Immature natural killer cell (primary cell): ENCODE measurements at regions not wholly inside any gene's neighbourhood (a gene's known extent, or its start where the extent isn't known, plus 50 kb on each side); places are given as distances from the start of the nearest gene placed in this dataset.

Experiments
- DNase-seq, 3 donors: peaks; one replicate each; pipeline ENCODE4 v3.0.0; 2022; ENCODE audit warnings: mixed read lengths in 1 of 3
- H3K27ac Mint-ChIP-seq, 6 donors: one replicate each; pipeline ENCODE4 v1.8.0; 2020; ENCODE audit warnings: mixed read lengths in 6 of 6, mild to moderate bottlenecking in 5 of 6, inconsistent platforms in 4 of 6, moderate library complexity in 3 of 6
- H3K27me3 Mint-ChIP-seq, 3 donors: one replicate each; pipeline ENCODE4 v1.8.0; 2020 to 2021; ENCODE audit warnings: low read depth in 3 of 3, mild to moderate bottlenecking in 3 of 3, mixed read lengths in 3 of 3, moderate library complexity in 3 of 3, inconsistent platforms in 1 of 3
- H3K36me3 Mint-ChIP-seq, 3 donors: one replicate each; pipeline ENCODE4 v1.8.0; 2020; ENCODE audit warnings: mixed read lengths in 3 of 3, inconsistent platforms in 2 of 3, mild to moderate bottlenecking in 2 of 3
- H3K4me1 Mint-ChIP-seq, 2 donors: one replicate each; pipeline ENCODE4 v1.8.0; 2020; ENCODE audit warnings: inconsistent platforms in 2 of 2, mild to moderate bottlenecking in 2 of 2, mixed read lengths in 2 of 2, moderate library complexity in 1 of 2
- H3K4me3 Mint-ChIP-seq, 5 donors: one replicate each; pipeline ENCODE4 v1.8.0; 2020; ENCODE audit warnings: mild to moderate bottlenecking in 5 of 5, mixed read lengths in 5 of 5, inconsistent platforms in 3 of 5, moderate library complexity in 3 of 5
- H3K9me3 Mint-ChIP-seq, 6 donors: one replicate each; pipeline ENCODE4 v1.8.0; 2020; ENCODE audit warnings: mild to moderate bottlenecking in 6 of 6, mixed read lengths in 6 of 6, inconsistent platforms in 4 of 6, moderate library complexity in 3 of 6

DNA sequence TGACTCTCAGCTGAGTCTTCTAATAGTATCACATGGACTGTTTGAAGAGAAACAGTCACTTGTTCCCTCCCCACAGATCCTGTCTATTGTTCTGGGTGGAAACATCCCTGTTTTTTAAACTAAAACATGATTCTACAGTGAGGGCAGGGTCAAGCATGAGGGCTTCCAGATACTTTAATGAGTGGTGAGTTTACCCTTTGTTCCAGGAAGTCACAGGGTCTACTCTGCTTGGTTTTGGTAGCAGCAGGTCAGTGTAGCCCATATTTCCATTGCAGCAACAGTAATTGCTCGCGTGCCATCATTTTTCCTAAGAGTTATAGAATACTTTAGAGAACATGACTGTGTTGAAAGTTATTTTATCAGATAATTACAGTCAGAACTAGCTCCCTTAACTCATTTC lies 87.4 kb downstream of the ZNF732 start:
- H3K4me3 Mint-ChIP-seq, result no peak overlapping the region

DNA sequence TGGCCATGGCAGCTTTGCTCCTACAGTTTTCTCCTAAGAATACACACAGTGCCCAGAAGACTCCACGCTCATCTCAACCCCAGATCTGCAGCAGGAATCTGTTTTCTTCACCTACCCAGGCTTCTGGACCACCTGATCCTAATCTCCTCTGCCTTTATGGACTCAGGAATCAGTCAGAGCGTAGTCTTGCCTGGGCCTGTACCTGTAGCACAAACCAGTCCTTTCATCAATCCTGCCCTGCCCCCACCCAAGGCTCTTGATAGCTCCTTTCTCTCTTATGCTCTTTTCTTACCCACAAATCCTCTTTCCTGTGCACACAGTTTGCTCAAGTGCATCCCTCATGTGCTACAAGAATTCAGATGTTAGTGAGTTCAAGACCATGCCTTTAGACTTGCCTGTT lies 89.7 kb downstream of the ZNF718 start:
- H3K4me3 Mint-ChIP-seq, result peak overlapping the region; percentile 82 to 90 (median 85)
- peaks cover 65 to 94% of the 10 kb centered on the region in 2 donors for H3K4me1 Mint-ChIP-seq
- peaks cover 5 to 27% (median 14%) of the 10 kb centered on the region in 3 donors for H3K36me3 Mint-ChIP-seq
- peaks cover 0 to 9% (median 1%) of the 10 kb centered on the region in 6 donors for H3K9me3 Mint-ChIP-seq
- peaks cover 2 to 3% (median 2%) of the 10 kb centered on the region in 3 donors for H3K27me3 Mint-ChIP-seq
- H3K27ac Mint-ChIP-seq, result peak overlapping the region in 5 of 6 donors; percentile 52 to 75 (median 64)
- DNase-seq, result no peak

More for the DNA sequence above, 87.4 kb downstream of the ZNF732 start:
- Mint-ChIP-seq H3K36me3 (peaks cover 5 to 30% (median 21%) of the 10 kb centered on the region in 3 donors), H3K4me1 (peaks cover 34 to 58% of the 10 kb centered on the region in 2 donors), H3K9me3 (peaks cover 0 to 4% (median 1%) of the 10 kb centered on the region in 6 donors), H3K27me3 (peaks cover 2 to 5% (median 2%) of the 10 kb centered on the region in 3 donors), H3K27ac (no peak overlapping the region)
- no peak for DNase-seq
